GM12891 (cell line): ENCODE measurements at regions not wholly inside any gene's neighbourhood (a gene's known extent, or its start where the extent isn't known, plus 50 kb on each side); places are given as distances from the start of the nearest gene placed in this dataset.

Experiments
- DNase-seq: peaks from one replicate; pipeline ENCODE4 v3.0.0; 2011; ENCODE audit warnings: low spot score; ENCODE audit not compliant: insufficient read length
- FAIRE-seq: peaks from 2 replicates; lab custom pipeline; 2011; peaks lifted over from hg19 to GRCh38; lab: Jason Lieb, UNC
- PAX5 ChIP-seq: IDR thresholded peaks from 2 replicates; pipeline ENCODE4 v1.6.1; 2011; ENCODE audit warnings: low read length, moderate library complexity, mild to moderate bottlenecking; ENCODE audit not compliant: insufficient read depth, severe bottlenecking
- POLR2A ChIP-seq: IDR thresholded peaks from 2 replicates; pipeline ENCODE4 v1.6.1; 2011; ENCODE audit warnings: low read depth, low read length, control low read depth
- POLR2AphosphoS5 ChIP-seq: IDR thresholded peaks from 2 replicates; pipeline ENCODE4 v1.6.1; 2011; ENCODE audit warnings: low read depth, low read length, control low read depth
- POU2F2 ChIP-seq: IDR thresholded peaks from 2 replicates; pipeline ENCODE4 v1.6.1; 2011; ENCODE audit warnings: low read depth, mild to moderate bottlenecking, control low read depth, low read length, moderate library complexity
- SPI1 ChIP-seq: IDR thresholded peaks from 2 replicates; pipeline ENCODE4 v1.6.1; 2011; ENCODE audit warnings: low read depth, low read length, control low read depth
- TAF1 ChIP-seq: IDR thresholded peaks from 2 replicates; pipeline ENCODE4 v1.6.1; 2011; ENCODE audit warnings: low read depth, low read length, control low read depth

GRCh38 chr22:46067159-46068111 lies 82.9 kb upstream of the PPARA start:
- no peak for FAIRE-seq

GRCh38 chr22:46068181-46068592 lies 82.1 kb upstream of the PPARA start:
- DNase-seq (no peak), FAIRE-seq (no peak)
- TF ChIP-seq POU2F2 (no peak), POLR2AphosphoS5 (no peak), SPI1 (no peak), TAF1 (no peak)

More at GRCh38 chr22:46067159-46068111, 82.9 kb upstream of the PPARA start:
- no peak for DNase-seq
- no peak for TF ChIP-seq POLR2AphosphoS5
- TF ChIP-seq POLR2A: no peak
- TF ChIP-seq TAF1: no peak
- no peak for TF ChIP-seq POU2F2
- TF ChIP-seq SPI1: no peak
- no peak for TF ChIP-seq PAX5

- DNase-seq (no peak), FAIRE-seq (peak; percentile 35)
- TF ChIP-seq TAF1 (no peak), PAX5 (no peak), POU2F2 (no peak), POLR2AphosphoS5 (no peak)
Observed at GRCh38 chr22:46068593-46069491, 81.5 kb upstream of the PPARA start.

GRCh38 chr22:46069521-46070214 lies 80.7 kb upstream of the PPARA start:
- FAIRE-seq: no peak
- TF ChIP-seq POLR2A: no peak
- TF ChIP-seq PAX5: no peak
- TF ChIP-seq SPI1: no peak
- no peak for TF ChIP-seq TAF1
- TF ChIP-seq POLR2AphosphoS5: no peak
- TF ChIP-seq POU2F2: no peak
- no peak for DNase-seq

- TF ChIP-seq POLR2A (no peak), TAF1 (no peak), POLR2AphosphoS5 (no peak)
- no peak for FAIRE-seq
- DNase-seq: no peak
Observed at GRCh38 chr22:46070215-46070802, 80.0 kb upstream of the PPARA start.

GRCh38 chr22:46070803-46071450 lies 79.4 kb upstream of the PPARA start:
- no peak for TF ChIP-seq POLR2A
- TF ChIP-seq SPI1: no peak
- no peak for TF ChIP-seq POU2F2
- DNase-seq: no peak

GRCh38 chr22:46071451-46072109 lies 78.7 kb upstream of the PPARA start:
- FAIRE-seq: no peak
- DNase-seq: no peak
- TF ChIP-seq POLR2AphosphoS5 (no peak), PAX5 (no peak), POU2F2 (no peak), TAF1 (no peak), POLR2A (no peak), SPI1 (no peak)

More at GRCh38 chr22:46070803-46071450, 79.4 kb upstream of the PPARA start:
- FAIRE-seq: no peak

- peak; percentile 69 for FAIRE-seq
- DNase-seq: no peak
- TF ChIP-seq PAX5: no peak
Observed at GRCh38 chr22:46072110-46072881, 78.0 kb upstream of the PPARA start.
